ENCODE measurements at regions not wholly inside any gene's neighbourhood (a gene's known extent, or its start where the extent isn't known, plus 50 kb on each side); places are given as distances from the start of the nearest gene placed in this dataset.
"Not testable (repeated sequence)": the region's sequence is repeated elsewhere in the genome, so short reads cannot be mapped to it uniquely, and the experiment has no call there.

- DNase-seq (ENCODE audit: low read depth in 1 of 2, low spot score in 1 of 2), result no peak
These were observed 1096.1 kb upstream of the CELF2 start for GRCh38 chr10:9921544-9921943.

- DNase-seq (ENCODE audit: low read depth in 1 of 2, low spot score in 1 of 2), result no peak
These were observed 1095.4 kb upstream of the CELF2 start for GRCh38 chr10:9922126-9922870.

- DNase-seq (ENCODE audit: low read depth in 1 of 2, low spot score in 1 of 2), result no peak
These were observed 1091.7 kb upstream of the CELF2 start for GRCh38 chr10:9926003-9926402.

GRCh38 chr10:9926881-9927280, 1090.8 kb upstream of the CELF2 start:
- no peak for DNase-seq (ENCODE audit: low read depth in 1 of 2, low spot score in 1 of 2)

- DNase-seq (ENCODE audit: low read depth in 1 of 2, low spot score in 1 of 2), result no peak
These were observed 1078.0 kb upstream of the CELF2 start for GRCh38 chr10:9939716-9940115.

- no peak for DNase-seq (ENCODE audit: low read depth in 1 of 2, low spot score in 1 of 2)
These were observed 1073.0 kb upstream of the CELF2 start for GRCh38 chr10:9944690-9945089.

GRCh38 chr10:9950070-9950469, 1067.6 kb upstream of the CELF2 start:
- DNase-seq (ENCODE audit: low read depth in 1 of 2, low spot score in 1 of 2), result no peak

GRCh38 chr10:9951481-9952257, 1066.0 kb upstream of the CELF2 start:
- no peak for DNase-seq (ENCODE audit: low read depth in 1 of 2, low spot score in 1 of 2)

- DNase-seq (ENCODE audit: low read depth in 1 of 2, low spot score in 1 of 2), result no peak
These were observed 1060.3 kb upstream of the CELF2 start for GRCh38 chr10:9957351-9957750.

GRCh38 chr10:9957876-9958275, 1059.8 kb upstream of the CELF2 start:
- DNase-seq (ENCODE audit: low read depth in 1 of 2, low spot score in 1 of 2), result not testable (repeated sequence)

- DNase-seq (ENCODE audit: low read depth in 1 of 2, low spot score in 1 of 2), result no peak
These were observed 1052.3 kb upstream of the CELF2 start for GRCh38 chr10:9965341-9965740.

- no peak for DNase-seq (ENCODE audit: low read depth in 1 of 2, low spot score in 1 of 2)
These were observed 1030.9 kb upstream of the CELF2 start for GRCh38 chr10:9986786-9987185.

GRCh38 chr10:9987197-9987596, 1030.5 kb upstream of the CELF2 start:
- DNase-seq (ENCODE audit: low read depth in 1 of 2, low spot score in 1 of 2), result no peak

- no peak for DNase-seq (ENCODE audit: low read depth in 1 of 2, low spot score in 1 of 2)
These were observed 1025.0 kb upstream of the CELF2 start for GRCh38 chr10:9992661-9993060.

- no peak for DNase-seq (ENCODE audit: low read depth in 1 of 2, low spot score in 1 of 2)
These were observed 1023.5 kb upstream of the CELF2 start for GRCh38 chr10:9994131-9994530.

- no peak for DNase-seq (ENCODE audit: low read depth in 1 of 2, low spot score in 1 of 2)
These were observed 1018.0 kb upstream of the CELF2 start for GRCh38 chr10:9999627-10000026.

GRCh38 chr10:10007957-10008356, 1009.7 kb upstream of the CELF2 start:
- no peak for DNase-seq (ENCODE audit: low read depth in 1 of 2, low spot score in 1 of 2)

- DNase-seq (ENCODE audit: low read depth in 1 of 2, low spot score in 1 of 2), result no peak
These were observed 1007.3 kb upstream of the CELF2 start for GRCh38 chr10:10010397-10010796.

GRCh38 chr10:10014846-10015245, 1002.8 kb upstream of the CELF2 start:
- DNase-seq (ENCODE audit: low read depth in 1 of 2, low spot score in 1 of 2), result no peak

GRCh38 chr10:10017716-10018115, 1000.0 kb upstream of the CELF2 start:
- DNase-seq (ENCODE audit: low read depth in 1 of 2, low spot score in 1 of 2), result no peak

GRCh38 chr10:10020945-10021344, 996.7 kb upstream of the CELF2 start:
- no peak for DNase-seq (ENCODE audit: low read depth in 1 of 2, low spot score in 1 of 2)

- DNase-seq (ENCODE audit: low read depth in 1 of 2, low spot score in 1 of 2), result no peak
These were observed 984.7 kb upstream of the CELF2 start for GRCh38 chr10:10032991-10033390.

- DNase-seq (ENCODE audit: low read depth in 1 of 2, low spot score in 1 of 2), result no peak
These were observed 979.3 kb upstream of the CELF2 start for GRCh38 chr10:10038348-10038747.

Measured in activated T-helper 1 cell treated with anti-CD3 and anti-CD28 coated beads, Interleukin-2, amount 50 U/mL, for 16 hours (primary cell).